H54 (cell line): ENCODE measurements at regions not wholly inside any gene's neighbourhood (a gene's known extent, or its start where the extent isn't known, plus 50 kb on each side); places are given as distances from the start of the nearest gene placed in this dataset.
"Not testable (repeated sequence)": the region's sequence is repeated elsewhere in the genome, so short reads cannot be mapped to it uniquely, and the experiment has no call there.

Source experiments
- DNase-seq: peaks from one replicate; pipeline ENCODE4 v3.0.0; 2011; ENCODE audit warnings: low spot score, mixed read lengths; ENCODE audit not compliant: insufficient read length
- FAIRE-seq: peaks from 3 replicates; lab custom pipeline; 2011; peaks lifted over from hg19 to GRCh38; lab: Jason Lieb, UNC
- POLR2A ChIP-seq: IDR thresholded peaks from 2 replicates; pipeline ENCODE4 v1.6.1; 2011; ENCODE audit warnings: low read depth, mild to moderate bottlenecking, low read length

DNA sequence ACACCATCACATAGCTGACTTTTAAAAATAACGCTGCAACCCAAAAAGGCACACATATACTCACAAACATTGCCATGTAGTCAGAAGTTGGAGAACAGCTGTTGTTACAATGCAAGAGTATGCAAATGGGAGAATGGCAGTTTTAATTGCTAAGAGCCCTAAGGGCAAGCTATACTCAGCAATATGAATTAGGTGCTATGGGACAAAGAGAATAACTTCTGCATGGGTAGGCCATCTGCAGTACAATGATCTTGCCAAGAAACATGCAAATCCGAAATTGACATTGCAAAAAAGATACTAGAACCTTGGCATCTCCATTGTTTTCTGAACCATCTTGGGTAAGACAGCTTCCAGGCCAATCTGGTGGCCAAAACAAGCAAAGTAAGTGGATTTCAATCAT, 697.8 kb downstream of the LRRIQ3 start:
- no peak for FAIRE-seq
- no peak for TF ChIP-seq POLR2A
- DNase-seq, result no peak

DNA sequence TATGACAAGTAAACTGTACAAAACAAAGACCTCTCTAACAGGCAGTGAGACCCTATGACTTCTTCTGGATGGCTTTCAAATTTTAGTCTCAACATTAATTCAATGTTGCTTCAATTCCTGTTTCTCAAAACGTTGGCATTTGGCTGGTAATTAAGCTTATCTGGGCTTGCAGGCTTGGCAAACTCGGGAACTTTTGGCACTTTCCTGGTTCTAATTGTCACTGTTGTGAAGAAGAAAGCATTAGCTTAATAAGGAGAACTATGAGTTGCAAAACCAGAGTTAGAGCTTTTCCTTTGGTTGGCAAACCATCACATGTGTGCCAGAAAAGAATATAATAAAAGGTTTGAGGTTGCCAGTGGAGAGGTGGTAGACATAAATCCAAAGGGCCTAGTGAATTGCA, 698.3 kb downstream of the LRRIQ3 start:
- FAIRE-seq (no peak), DNase-seq (no peak)
- no peak for TF ChIP-seq POLR2A

- TF ChIP-seq POLR2A, result no peak
- DNase-seq (no peak), FAIRE-seq (no peak)
Measured at GRCh38 chr1:73491621-73492020, 706.4 kb downstream of the LRRIQ3 start.

DNA sequence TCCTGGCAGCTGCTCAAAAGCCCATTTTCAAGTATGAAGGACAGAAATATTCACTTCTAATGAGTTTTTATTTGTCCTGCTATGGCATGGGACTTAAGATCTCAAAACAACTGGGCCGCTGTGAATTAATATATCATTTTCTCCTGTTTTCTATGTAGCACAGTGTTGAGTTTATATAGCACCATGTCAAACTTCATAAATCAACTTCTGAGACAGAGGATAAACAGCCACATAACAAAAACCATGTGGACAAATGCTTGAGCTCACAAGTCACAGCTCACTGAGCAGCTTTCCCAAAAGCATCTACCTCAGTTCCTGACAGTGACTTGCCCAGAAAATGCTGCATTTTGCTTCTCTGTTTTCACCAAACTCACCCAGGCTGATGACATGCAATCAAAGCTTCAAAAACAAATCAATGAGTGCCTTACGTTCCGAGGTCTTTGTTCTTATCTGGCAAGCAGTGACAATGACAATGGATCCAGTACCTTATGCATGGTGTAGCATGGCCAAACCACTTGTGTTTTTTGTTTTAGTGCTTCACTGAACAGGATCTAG, 722.6 kb downstream of the LRRIQ3 start:
- no peak for TF ChIP-seq POLR2A
- DNase-seq, result no peak
- FAIRE-seq, result no peak

GRCh38 chr1:73472810-73473209, 725.2 kb downstream of the LRRIQ3 start:
- no peak for TF ChIP-seq POLR2A
- no peak for DNase-seq
- no peak for FAIRE-seq

GRCh38 chr1:73467731-73468130, 730.2 kb downstream of the LRRIQ3 start:
- no peak for TF ChIP-seq POLR2A
- FAIRE-seq (no peak), DNase-seq (no peak)

DNA sequence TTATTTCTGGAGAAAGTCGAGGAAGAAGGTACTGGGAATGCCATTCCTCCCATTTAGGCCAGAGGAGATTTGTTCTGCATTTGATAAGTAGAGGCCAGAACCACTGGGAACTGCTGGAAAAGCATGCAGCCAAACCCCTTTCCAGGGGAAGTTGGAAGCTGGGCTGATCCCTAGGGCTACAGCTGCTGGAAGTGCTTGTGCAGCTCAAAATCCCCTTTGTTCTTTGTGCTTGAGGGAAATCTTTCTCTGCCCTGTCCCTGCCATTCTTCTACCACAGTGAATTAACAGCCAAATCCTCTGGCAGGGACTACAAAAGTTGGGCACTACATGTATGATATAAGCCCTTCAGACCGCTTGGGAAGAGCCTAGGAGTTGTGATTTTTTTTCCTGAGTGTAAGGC, 734.1 kb downstream of the LRRIQ3 start:
- FAIRE-seq (no peak), DNase-seq (no peak)
- no peak for TF ChIP-seq POLR2A

DNA sequence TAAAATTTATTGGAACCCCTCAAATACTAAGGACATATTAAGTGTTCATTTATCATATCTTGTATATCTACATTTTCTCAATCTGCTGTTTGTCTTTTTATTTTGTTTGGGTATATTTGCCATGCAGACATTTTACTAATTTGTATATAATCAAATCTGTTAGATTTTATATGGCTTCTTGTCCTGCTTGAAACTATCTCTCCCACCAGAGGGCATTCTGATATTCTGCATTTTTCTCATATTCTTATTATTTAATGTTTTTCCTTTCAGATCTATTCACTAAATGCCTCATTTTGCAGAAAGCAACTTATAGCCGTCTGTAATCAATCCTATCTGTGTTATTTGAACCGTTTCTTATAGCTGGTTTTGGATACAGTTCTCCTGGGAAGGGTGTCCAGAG, 745.5 kb downstream of the LRRIQ3 start:
- no peak for DNase-seq
- no peak for FAIRE-seq
- no peak for TF ChIP-seq POLR2A

GRCh38 chr1:73450668-73451067, 747.3 kb downstream of the LRRIQ3 start:
- not testable (repeated sequence) for DNase-seq, FAIRE-seq

- TF ChIP-seq POLR2A, result no peak
- FAIRE-seq (no peak), DNase-seq (no peak)
Measured at GRCh38 chr1:73411479-73411878, 786.5 kb downstream of the LRRIQ3 start.

DNA sequence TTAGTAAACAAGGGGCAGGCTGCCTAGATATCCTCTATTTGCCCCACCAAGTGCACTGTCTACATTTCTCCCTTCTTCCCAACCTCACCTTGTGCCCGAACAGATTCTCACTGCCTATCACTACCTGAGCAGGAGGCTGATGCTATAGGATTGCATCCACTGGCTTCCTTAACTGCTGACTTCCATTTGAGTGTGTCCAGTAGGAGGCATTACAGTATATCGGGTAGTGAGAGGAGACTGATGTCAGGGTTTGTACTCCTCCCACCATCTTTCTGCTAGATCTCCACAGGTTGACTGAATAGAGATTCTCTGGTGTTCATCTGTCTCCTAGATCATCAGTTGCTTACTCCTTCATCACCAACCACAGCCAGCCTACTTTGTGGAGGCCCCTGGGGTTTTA, 796.3 kb downstream of the LRRIQ3 start:
- no peak for TF ChIP-seq POLR2A
- FAIRE-seq, result no peak

GRCh38 chr1:73382966-73383365, 815.0 kb downstream of the LRRIQ3 start:
- no peak for TF ChIP-seq POLR2A
- no peak for FAIRE-seq

More for the DNA sequence above, 796.3 kb downstream of the LRRIQ3 start:
- no peak for DNase-seq

GRCh38 chr1:73366734-73367413, 831.1 kb downstream of the LRRIQ3 start:
- DNase-seq, result no peak
- no peak for FAIRE-seq
- TF ChIP-seq POLR2A, result no peak

More at GRCh38 chr1:73382966-73383365, 815.0 kb downstream of the LRRIQ3 start:
- no peak for DNase-seq

DNA sequence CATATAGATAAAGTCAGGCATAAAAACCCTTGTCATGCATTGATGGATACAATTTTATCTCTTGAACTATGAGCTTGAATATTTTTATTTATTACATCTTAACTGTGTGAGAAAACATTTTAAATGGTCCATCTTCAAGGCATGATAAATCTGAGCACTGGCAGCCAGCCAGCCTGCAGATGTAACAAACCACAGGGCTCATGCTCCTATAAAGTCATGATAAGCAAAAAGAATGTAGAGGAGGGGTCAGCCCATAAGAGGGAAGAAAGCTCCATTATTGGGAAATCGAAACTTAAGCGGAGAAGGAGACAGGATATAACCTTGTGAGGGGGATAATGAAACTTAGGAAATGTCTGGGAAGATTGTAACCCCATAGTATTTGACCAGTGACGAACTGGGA, 839.0 kb downstream of the LRRIQ3 start:
- FAIRE-seq, result no peak
- TF ChIP-seq POLR2A, result no peak

GRCh38 chr1:73356485-73356884, 841.5 kb downstream of the LRRIQ3 start:
- FAIRE-seq, result no peak
- no peak for DNase-seq
- TF ChIP-seq POLR2A, result no peak

More for the DNA sequence above, 839.0 kb downstream of the LRRIQ3 start:
- DNase-seq, result no peak
